ENCODE measurements at regions not wholly inside any gene's neighbourhood (a gene's known extent, or its start where the extent isn't known, plus 50 kb on each side); places are given as distances from the start of the nearest gene placed in this dataset.
"Not testable (repeated sequence)": the region's sequence is repeated elsewhere in the genome, so short reads cannot be mapped to it uniquely, and the experiment has no call there.

DNA sequence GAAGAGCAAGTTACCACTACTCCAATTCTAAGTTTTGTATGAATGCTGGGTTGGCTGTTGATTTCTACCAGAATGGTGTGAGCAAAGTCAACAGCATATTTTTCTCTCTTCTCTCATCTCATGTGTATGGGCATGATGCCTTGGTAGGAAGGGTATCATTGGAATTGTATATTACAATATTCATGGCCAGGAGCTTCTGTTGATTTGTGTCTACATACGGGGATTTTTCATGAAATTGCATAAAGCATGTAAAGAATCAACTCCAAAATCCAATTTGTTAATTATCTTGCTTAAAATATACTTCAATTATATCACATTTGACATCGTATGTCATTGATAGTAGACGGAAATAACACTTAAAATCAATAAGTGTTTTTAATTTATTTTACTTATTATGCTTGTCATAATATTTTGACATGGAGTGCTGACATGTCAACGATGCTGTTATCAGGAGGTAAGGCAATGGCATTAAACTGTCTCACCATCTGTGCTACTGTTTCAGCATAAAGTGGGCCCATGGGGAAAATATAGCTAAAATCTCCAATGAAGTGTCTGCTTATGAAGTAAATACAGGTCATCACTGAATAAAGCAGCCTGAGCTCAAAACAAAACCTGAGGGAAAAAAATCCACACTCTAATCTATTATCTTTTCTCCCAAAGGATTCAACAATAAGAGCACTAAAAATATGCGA lies 142.2 kb upstream of the NBPF11 start:
- TF ChIP-seq, protein P1, sequence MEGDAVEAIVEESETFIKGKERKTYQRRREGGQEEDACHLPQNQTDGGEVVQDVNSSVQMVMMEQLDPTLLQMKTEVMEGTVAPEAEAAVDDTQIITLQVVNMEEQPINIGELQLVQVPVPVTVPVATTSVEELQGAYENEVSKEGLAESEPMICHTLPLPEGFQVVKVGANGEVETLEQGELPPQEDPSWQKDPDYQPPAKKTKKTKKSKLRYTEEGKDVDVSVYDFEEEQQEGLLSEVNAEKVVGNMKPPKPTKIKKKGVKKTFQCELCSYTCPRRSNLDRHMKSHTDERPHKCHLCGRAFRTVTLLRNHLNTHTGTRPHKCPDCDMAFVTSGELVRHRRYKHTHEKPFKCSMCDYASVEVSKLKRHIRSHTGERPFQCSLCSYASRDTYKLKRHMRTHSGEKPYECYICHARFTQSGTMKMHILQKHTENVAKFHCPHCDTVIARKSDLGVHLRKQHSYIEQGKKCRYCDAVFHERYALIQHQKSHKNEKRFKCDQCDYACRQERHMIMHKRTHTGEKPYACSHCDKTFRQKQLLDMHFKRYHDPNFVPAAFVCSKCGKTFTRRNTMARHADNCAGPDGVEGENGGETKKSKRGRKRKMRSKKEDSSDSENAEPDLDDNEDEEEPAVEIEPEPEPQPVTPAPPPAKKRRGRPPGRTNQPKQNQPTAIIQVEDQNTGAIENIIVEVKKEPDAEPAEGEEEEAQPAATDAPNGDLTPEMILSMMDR (IDR thresholded peaks at IDR 0.05; ENCODE audit: insufficient read depth, low read depth, low read length, missing control alignments): no peak
- H3K4me3 ChIP-seq (ENCODE audit: low read depth, low read length): no peak overlapping the region
- no peak for DNase-seq (ENCODE audit: low read depth)

DNA sequence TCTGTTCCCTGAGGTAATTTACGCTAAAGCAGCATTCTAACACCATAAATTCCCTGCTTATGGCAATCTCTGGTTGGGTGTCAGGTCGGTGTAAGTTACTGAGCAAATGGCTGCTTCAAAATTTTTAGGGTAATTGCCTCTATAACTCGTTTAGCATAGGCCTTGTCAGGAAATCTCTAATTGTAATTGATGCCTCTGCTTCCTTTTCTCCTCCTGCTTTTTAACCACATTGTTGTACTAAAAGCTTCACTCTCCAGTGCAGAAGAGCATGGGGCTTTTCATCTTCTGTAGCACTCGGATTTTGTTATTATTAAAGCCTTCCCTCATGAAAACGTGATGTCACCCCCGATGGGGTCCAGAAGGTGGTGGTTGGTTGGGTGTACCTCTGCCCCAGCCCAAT lies 141.6 kb upstream of the NBPF11 start:
- no peak overlapping the region for H3K4me3 ChIP-seq (ENCODE audit: low read depth, low read length)
- no peak for DNase-seq (ENCODE audit: low read depth)
- TF ChIP-seq, protein P1 (IDR thresholded peaks at IDR 0.05; ENCODE audit: insufficient read depth, low read depth, low read length, missing control alignments): no peak

DNA sequence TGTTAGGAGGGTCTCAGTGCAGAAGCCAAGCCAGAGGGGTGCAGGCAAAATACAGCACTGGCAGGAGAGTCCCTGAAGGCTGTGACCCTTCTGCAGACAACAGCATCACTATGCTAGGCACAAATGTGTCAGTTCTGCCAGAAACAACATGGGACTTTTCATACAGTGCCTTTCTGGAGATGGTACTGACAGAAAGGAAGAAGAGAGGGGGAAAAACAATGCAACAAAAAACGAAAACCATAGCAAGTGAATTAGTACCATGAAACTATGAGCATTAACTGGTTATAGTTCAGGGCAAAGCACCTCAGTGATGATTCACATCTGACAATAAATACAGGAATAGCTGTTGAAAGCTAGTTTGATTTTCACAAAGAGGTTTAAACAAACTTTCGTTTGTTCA lies 140.8 kb upstream of the NBPF11 start:
- DNase-seq (ENCODE audit: low read depth): no peak
- TF ChIP-seq, protein P1 (IDR thresholded peaks at IDR 0.05; ENCODE audit: insufficient read depth, low read depth, low read length, missing control alignments): no peak
- no peak overlapping the region for H3K4me3 ChIP-seq (ENCODE audit: low read depth, low read length)

DNA sequence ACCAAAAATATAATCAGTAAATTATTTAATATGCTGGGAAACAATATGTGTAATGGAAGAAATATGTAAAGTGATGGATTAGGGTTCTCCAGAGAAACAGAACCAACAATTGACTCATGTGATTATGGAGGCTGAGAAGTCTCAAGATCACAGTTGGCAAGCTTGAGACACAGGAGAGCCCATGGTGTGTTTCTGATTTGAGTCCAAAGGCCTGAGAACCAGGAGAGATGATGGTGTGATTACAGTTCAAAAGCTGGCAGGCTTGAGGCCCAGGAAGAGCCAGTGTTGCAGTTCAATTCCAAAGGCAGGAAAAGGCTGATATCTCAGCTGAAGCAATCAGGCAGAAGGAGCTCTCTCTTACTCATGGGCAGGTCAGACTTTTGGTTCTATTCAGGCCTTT lies 138.8 kb upstream of the NBPF11 start:
- TF ChIP-seq, protein P1 (IDR thresholded peaks at IDR 0.05; ENCODE audit: insufficient read depth, low read depth, low read length, missing control alignments): no peak
- no peak overlapping the region for H3K4me3 ChIP-seq (ENCODE audit: low read depth, low read length)
- DNase-seq (ENCODE audit: low read depth): no peak

DNA sequence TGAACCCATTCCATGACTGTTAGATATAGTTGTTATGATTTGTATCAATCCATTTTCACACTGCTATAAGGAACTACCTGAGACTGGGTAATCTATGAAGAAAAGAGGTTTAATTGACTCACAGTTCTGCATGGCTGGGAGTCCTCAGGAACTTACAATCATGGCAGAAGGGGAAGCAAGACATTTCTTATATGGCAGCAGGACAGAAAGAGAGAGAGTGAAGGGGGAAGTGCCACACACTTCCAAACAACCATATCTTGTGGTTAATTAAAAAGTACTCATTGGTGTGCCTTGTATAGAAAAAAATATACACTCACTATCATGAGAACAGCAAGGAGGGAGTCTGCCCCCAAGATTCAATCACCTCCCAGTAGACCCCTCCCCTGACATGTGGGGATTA lies 137.6 kb upstream of the NBPF11 start:
- DNase-seq (ENCODE audit: low read depth): no peak
- TF ChIP-seq, protein P1 (IDR thresholded peaks at IDR 0.05; ENCODE audit: insufficient read depth, low read depth, low read length, missing control alignments): no peak
- H3K4me3 ChIP-seq (ENCODE audit: low read depth, low read length): no peak overlapping the region

DNA sequence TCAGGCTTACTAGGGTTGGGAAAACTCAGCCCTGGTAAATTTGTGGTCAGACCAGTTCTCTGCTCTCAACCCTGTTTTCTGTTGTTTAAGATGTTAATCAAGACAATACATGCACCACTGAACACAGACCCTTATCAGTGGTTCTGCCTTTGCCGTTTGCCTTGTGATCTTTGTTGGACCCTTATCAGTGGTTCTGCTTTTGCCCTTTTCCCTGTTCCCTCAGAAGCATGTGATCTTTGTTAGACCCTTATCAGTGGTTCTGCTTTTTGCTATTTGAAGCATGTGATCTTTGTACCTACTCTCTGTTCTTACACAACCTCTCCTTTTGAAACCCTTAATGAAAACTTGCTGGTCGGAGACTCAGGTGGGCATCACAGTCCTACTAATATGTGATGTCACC lies 133.9 kb upstream of the NBPF11 start:
- not testable (repeated sequence) for DNase-seq (ENCODE audit: low read depth); H3K4me3 ChIP-seq (ENCODE audit: low read depth, low read length)

DNA sequence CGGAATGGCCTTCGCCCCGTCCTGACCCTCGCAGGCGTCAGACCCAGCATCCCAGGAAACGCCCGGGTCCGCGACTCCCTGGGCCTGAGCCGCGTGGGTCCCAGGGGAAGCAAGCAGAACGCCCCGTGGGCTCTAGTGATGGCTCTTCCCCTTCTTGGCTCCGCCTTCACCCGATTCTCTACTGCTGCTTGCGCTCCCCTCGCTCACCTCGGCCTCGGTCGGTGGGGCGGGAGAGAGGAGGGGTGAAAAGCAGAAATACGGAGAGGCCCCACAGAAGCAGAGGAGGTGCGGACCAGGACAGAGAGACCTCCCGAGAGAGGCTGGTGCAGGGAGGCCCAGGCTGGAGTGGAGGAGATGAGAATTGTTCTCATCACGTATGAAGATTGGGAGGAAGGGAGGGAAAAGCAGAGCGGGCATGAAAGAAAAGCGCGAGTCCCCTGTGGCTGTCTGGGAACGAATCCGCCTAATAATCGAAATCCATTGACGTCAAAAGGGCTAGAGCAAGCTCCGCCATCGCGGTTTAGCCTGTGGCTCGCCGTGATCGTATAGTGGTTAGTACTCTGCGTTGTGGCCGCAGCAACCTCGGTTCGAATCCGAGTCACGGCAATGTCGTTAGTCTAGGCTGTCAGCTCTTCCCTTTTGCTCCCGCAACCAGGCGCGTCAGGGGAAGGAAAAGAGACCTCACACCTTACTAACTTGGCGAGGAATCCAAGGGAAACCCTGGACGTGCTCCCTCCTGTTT lies 128.9 kb upstream of the NBPF11 start:
- DNase-seq (ENCODE audit: low read depth): not testable (repeated sequence)
- H3K4me3 ChIP-seq (ENCODE audit: low read depth, low read length): peak overlapping the region; percentile 31

DNA sequence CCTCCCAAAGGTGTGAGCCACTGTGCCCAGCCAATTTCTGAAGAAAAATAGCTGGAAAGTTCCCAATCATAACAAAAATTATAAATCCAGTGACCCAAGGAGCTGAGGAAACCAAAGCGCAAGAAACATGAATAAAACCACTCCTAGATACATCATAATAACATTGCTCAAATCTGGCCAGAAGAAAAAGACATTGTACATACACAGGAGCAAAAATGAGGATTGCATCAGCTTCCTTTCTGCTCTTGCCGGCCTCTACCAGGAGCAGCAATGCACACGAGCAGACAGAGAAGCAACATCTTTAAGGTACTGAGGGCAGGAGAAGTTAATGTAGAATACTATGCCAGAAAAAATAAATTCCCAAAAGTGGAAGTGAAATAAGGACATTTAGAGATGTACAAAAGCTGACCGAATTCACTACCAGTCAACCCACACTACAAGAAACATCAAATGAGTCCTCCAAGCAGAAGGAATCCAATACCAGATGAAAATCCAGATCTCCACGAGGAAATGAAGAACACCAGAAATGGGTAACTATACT lies 127.0 kb upstream of the NBPF11 start:
- H3K4me3 ChIP-seq (ENCODE audit: low read depth, low read length): not testable (repeated sequence)

DNA sequence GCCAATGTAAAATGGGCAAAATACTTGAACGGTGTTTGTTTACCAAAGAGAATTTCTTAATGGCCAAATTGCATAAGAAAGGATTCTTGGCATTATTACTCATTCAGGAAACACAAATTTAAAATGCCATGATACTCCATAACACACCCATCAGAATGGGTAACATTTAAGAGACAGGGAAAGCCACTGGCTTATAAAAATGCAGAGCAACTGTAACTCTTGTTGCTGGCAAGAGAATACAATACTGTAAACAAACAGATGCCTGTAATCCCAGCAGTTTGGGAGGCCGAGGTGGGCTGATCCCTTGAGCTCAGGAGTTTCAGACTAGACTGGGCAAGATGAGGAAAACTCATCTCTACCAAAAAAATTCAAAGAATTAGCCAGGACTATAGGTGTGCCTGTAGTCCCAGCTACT lies 125.8 kb upstream of the NBPF11 start:
- not testable (repeated sequence) for H3K4me3 ChIP-seq (ENCODE audit: low read depth, low read length); DNase-seq (ENCODE audit: low read depth)

More for the DNA sequence above, 127.0 kb upstream of the NBPF11 start:
- DNase-seq (ENCODE audit: low read depth): not testable (repeated sequence)

DNA sequence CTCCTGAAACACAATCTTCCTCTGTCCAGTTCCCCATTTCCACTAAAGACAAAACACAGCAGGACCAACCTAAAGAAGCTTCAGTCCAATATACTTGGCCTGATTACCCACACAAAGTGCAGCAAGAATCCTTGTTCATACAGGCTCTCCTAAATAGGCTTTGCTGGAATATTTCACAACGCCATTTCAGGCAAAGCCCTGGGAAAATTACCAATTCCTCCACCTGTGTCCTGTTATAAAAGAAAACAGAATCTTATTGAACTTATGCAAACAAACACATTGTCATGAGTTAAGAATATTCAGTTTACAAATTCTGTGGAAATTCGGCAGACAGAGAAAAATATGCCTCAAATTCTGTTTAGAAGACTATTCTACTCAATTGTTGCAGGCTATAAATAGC lies 115.0 kb upstream of the NBPF11 start:
- H3K4me3 ChIP-seq (ENCODE audit: low read depth, low read length); DNase-seq (ENCODE audit: low read depth): not testable (repeated sequence)
